IMR-90 (cell line): ENCODE measurements at regions not wholly inside any gene's neighbourhood (a gene's known extent, or its start where the extent isn't known, plus 50 kb on each side); places are given as distances from the start of the nearest gene placed in this dataset.

ENCODE experiments used
- ATAC-seq: fragments of 200-7000 bp; cut with Tn5 transposase; 2 replicates; pipeline ENCODE4 v1.9.1; 2020; ENCODE audit warnings: low read depth, mild to moderate bottlenecking, moderate library complexity
- BruUV-seq: library from RNA; stranded (reverse); fragments of 400-500 nt; replicated peaks from 2 replicates; lab custom pipeline; 2021; lab: Mats Ljungman, UMichigan
- CTCF ChIA-PET: fragments of 300-600 bp; formaldehyde crosslinking; extraction: SDS; loops from one replicate; lab custom pipeline; 2021; ENCODE audit warnings: antibody characterized with exemption; lab: Yijun Ruan, JAX
- POLR2A ChIA-PET: fragments of 300-600 bp; sonication (Branson Sonifier 250); formaldehyde crosslinking; loops from one replicate; lab custom pipeline; 2022; ENCODE audit warnings: antibody characterized with exemption; ENCODE audit not compliant: unreplicated experiment; lab: Charles Lee
- DNase-seq: peaks from one replicate; pipeline ENCODE4 v3.0.0; 2013
- H2AFZ ChIP-seq: replicated peaks from 2 replicates; pipeline ENCODE3; 2013; ENCODE audit warnings: low read length, mild to moderate bottlenecking; ENCODE audit not compliant: poor library complexity
- H2AK5ac ChIP-seq: 2 replicates; pipeline ENCODE4 v1.6.1; 2013; ENCODE audit warnings: low read depth, low read length, inconsistent platforms
- H2AK9ac ChIP-seq: replicated peaks from 2 replicates; pipeline ENCODE3; 2013; ENCODE audit warnings: mild to moderate bottlenecking, low read depth, low read length, moderate library complexity; ENCODE audit not compliant: poor library complexity
- H2BK120ac ChIP-seq: 2 replicates; pipeline ENCODE4 v1.6.1; 2013; ENCODE audit warnings: low read depth, low read length, inconsistent platforms
- H2BK15ac ChIP-seq: 3 replicates; pipeline ENCODE4 v1.6.1; 2013; ENCODE audit warnings: low read depth, low read length, inconsistent platforms
- H2BK20ac ChIP-seq: 2 replicates; pipeline ENCODE4 v1.6.1; 2013; ENCODE audit warnings: low read depth, mild to moderate bottlenecking, inconsistent platforms, low read length, moderate library complexity
- H2BK5ac ChIP-seq: 2 replicates; pipeline ENCODE4 v1.6.1; 2013; ENCODE audit warnings: mild to moderate bottlenecking, low read depth, low read length, inconsistent platforms; ENCODE audit not compliant: poor library complexity, severe bottlenecking
- H3K14ac ChIP-seq: replicated peaks from 2 replicates; pipeline ENCODE4 v1.6.1; 2013; ENCODE audit warnings: low read depth, low read length, inconsistent platforms
- H3K18ac ChIP-seq: 2 replicates; pipeline ENCODE4 v1.6.1; 2013; ENCODE audit warnings: low read depth, low read length, control low read depth
- H3K23ac ChIP-seq: 2 replicates; pipeline ENCODE4 v1.6.1; 2013; ENCODE audit warnings: low read depth, low read length, inconsistent platforms
- H3K27ac ChIP-seq: 2 replicates; pipeline ENCODE4 v1.5.1; 2013; ENCODE audit warnings: mild to moderate bottlenecking, control low read depth, low read length; ENCODE audit not compliant: insufficient read depth
- H3K27me3 ChIP-seq: 2 replicates; pipeline ENCODE4 v1.6.1; 2013; ENCODE audit warnings: low read length; ENCODE audit not compliant: control insufficient read depth, insufficient read depth
- H3K36me3 ChIP-seq: 2 replicates; pipeline ENCODE4 v1.6.1; 2013; ENCODE audit warnings: low read length, mixed read lengths; ENCODE audit not compliant: control insufficient read depth, insufficient read depth
- H3K4ac ChIP-seq: 2 replicates; pipeline ENCODE4 v1.6.1; 2013; ENCODE audit warnings: low read depth, low read length, inconsistent platforms
- H3K4me1 ChIP-seq: 2 replicates; pipeline ENCODE4 v1.6.1; 2013; ENCODE audit warnings: low read length, mixed read lengths; ENCODE audit not compliant: control insufficient read depth, insufficient read depth
- H3K4me2 ChIP-seq: 2 replicates; pipeline ENCODE4 v1.6.1; 2013; ENCODE audit warnings: low read depth, mild to moderate bottlenecking, control low read depth, low read length, moderate library complexity
- H3K4me3 ChIP-seq: 2 replicates; pipeline ENCODE4 v1.5.1; 2013; ENCODE audit warnings: low read depth, mild to moderate bottlenecking, control low read depth, low read length, moderate library complexity; ENCODE audit not compliant: insufficient read depth
- H3K56ac ChIP-seq: 2 replicates; pipeline ENCODE4 v1.6.1; 2013; ENCODE audit warnings: low read length, inconsistent platforms; ENCODE audit not compliant: insufficient read depth; ENCODE audit errors: extremely low read depth
- H3K79me1 ChIP-seq, 2 experiments: 2 replicates each; pipeline ENCODE4 v1.6.1; 2013; ENCODE audit warnings: low read length in 2 of 2, inconsistent platforms in 1 of 2, low read depth in 1 of 2
- H3K9ac ChIP-seq: 2 replicates; pipeline ENCODE4 v1.6.1; 2013; ENCODE audit warnings: low read depth, low read length, control low read depth
- H3K9me1 ChIP-seq: 2 replicates; pipeline ENCODE4 v1.6.1; 2013; ENCODE audit warnings: low read length, inconsistent platforms; ENCODE audit not compliant: insufficient read depth
- H3K9me3 ChIP-seq: 2 replicates; pipeline ENCODE4 v1.6.1; 2013; ENCODE audit warnings: low read length; ENCODE audit not compliant: control insufficient read depth, insufficient read depth
- H4K20me1 ChIP-seq: 2 replicates; pipeline ENCODE4 v1.6.1; 2013; ENCODE audit warnings: low read length, inconsistent platforms; ENCODE audit not compliant: insufficient read depth
- H4K5ac ChIP-seq: 2 replicates; pipeline ENCODE4 v1.6.1; 2013; ENCODE audit warnings: mild to moderate bottlenecking, low read depth, low read length, control low read depth
- H4K8ac ChIP-seq, 2 experiments: 2 replicates each; pipeline ENCODE4 v1.6.1; 2013; ENCODE audit warnings: low read depth in 2 of 2, low read length in 2 of 2, control low read depth in 1 of 2, inconsistent platforms in 1 of 2
- H4K91ac ChIP-seq: 2 replicates; pipeline ENCODE4 v1.6.1; 2013; ENCODE audit warnings: low read depth, low read length, inconsistent platforms; ENCODE audit not compliant: insufficient read depth
- CEBPB ChIP-seq: IDR thresholded peaks from 2 replicates; pipeline ENCODE4 v1.6.1; 2012; ENCODE audit warnings: low read depth, low read length, improper control_type of control experiment
- CTCF ChIP-seq: conservative IDR thresholded peaks from 2 replicates; pipeline ENCODE4 v1.5.1; 2012; ENCODE audit warnings: mild to moderate bottlenecking, low read depth, low read length, improper control_type of control experiment
- RAD21 ChIP-seq: IDR thresholded peaks from 2 replicates; pipeline ENCODE4 v1.6.1; 2012; ENCODE audit warnings: low read length, improper control_type of control experiment
- SMC3 ChIP-seq: fragments of 150-350 bp; IDR thresholded peaks from 2 replicates; pipeline ENCODE4 v1.6.1; 2016; ENCODE audit warnings: low read depth, mild to moderate bottlenecking, antibody characterized with exemption, low read length, moderate library complexity
- WGBS, 2 experiments: methylation state at CpG; one replicate each; pipeline versions ENCODE4 v1.1.5 to v1.1.7; 2013; ENCODE audit warnings: missing lambda C conversion rate in 2 of 2; ENCODE audit not compliant: insufficient read length in 1 of 2; ENCODE audit errors: extremely low coverage in 2 of 2; 5-methylcytosine and 5-hydroxymethylcytosine counted together
- dilution Hi-C: fragments of 300-500 bp; cut with HindIII; formaldehyde crosslinking; loops from one replicate; pipeline ENCODE4 v1.14.3; 2018; ENCODE audit warnings: low sequenced_read_pairs; ENCODE audit not compliant: unreplicated experiment
- in situ Hi-C: fragments of 300-500 bp; cut with MboI; formaldehyde crosslinking; loops from 3 replicates; pipeline ENCODE4 v1.14.3; 2019; ENCODE audit warnings: low sequenced_read_pairs, inconsistent platforms, mixed read lengths
- intact Hi-C: fragments of 100-400 bp; cut with micrococcal nuclease; formaldehyde crosslinking; loops from 2 replicates; pipeline ENCODE4 v1.10.0; 2022

DNA sequence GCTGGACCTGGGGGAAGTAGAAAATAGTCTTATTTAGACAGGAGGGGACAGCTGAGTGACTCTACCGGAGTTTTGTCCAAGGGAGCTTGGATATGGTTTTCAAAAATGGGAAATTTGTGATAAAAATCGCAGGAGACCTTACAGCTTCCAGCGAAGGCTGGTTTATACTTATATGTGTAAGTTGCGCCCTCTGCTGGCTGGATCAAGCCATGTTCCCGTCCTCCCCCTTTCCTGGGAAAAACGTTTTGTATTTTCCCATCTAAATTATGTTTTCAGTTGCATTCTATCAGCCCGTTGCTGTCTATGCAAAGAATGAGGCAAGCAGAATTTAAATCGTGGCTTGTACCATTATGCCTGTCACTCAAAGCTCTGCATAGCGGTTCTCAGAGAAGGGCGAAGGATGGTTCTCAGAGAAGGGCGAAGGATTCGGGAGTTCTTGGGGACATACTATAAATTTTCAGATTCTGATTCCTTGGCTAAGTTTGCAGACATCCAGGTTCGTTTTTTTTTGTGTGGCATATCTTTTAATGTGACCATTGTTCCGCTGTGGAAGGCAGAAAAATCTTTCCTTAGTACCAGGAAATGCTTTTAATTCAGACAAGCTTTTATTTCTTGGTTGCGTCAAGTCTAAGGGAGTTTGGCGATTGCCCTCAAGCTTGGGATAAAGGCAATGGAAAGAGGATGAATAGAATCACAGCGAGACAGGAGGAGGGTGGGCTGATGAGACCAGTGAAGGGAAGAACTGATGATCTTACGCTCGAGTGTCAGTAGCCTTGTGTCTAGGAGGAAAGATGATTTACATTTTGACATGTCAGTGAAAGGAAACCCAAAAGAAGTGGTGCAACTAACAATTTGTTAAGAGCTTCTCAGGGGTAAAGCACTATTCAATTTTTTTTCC, 128.5 kb upstream of the ARX start:
- WGBS, 2 experiments: 30% methylated on average over 2 of the region's 19 CpGs; no CpG with 5 or more reads in 1 of the 2 experiments
- H2BK20ac ChIP-seq: no peak overlapping the region
- H2BK15ac ChIP-seq: no peak overlapping the region
- no peak overlapping the region for H2BK5ac ChIP-seq
- no peak overlapping the region for H3K56ac ChIP-seq
- H3K36me3 ChIP-seq: no peaks in the 10 kb centered on the region
- no peak overlapping the region for H2BK120ac ChIP-seq
- H3K9me1 ChIP-seq: no peaks in the 10 kb centered on the region
- H3K4ac ChIP-seq: no peak overlapping the region
- H2AFZ ChIP-seq: no peak overlapping the region
- no peaks in the 10 kb centered on the region for H4K20me1 ChIP-seq
- CTCF ChIA-PET: interaction anchor here (0.7 to 3.2 kb wide), 5 partner anchors 12 to 392 kb away, joined by 3 to 14 read pairs (median 4); no protein-coding TSS in a partner anchor
- no peak overlapping the region for H3K27ac ChIP-seq
- no peak overlapping the region for H3K23ac ChIP-seq
- DNase-seq (peak; percentile 64), ATAC-seq (peak; percentile 83)
- no peak overlapping the region for H3K14ac ChIP-seq
- dilution Hi-C loops: loop anchor here (10.0 kb wide), 1 partner anchor 389 kb away; no protein-coding TSS in a partner anchor
- BruUV-seq: no TSS peak
- in situ Hi-C loops: loop anchor here (5.0 to 25.0 kb wide), 4 partner anchors 307 to 889 kb away; no protein-coding TSS in a partner anchor
- H4K91ac ChIP-seq: no peak overlapping the region
- H3K4me3 ChIP-seq: no peak overlapping the region
- no peak overlapping the region for H4K8ac ChIP-seq
- H3K4me2 ChIP-seq: peak overlapping the region; percentile 50
- H4K5ac ChIP-seq: no peak overlapping the region
- no peak overlapping the region for H2AK9ac ChIP-seq
- no peak overlapping the region for H2AK5ac ChIP-seq
- TF ChIP-seq RAD21 (peak; percentile 78), CTCF (peak; percentile 78), SMC3 (peak; percentile 83), CEBPB (no peak)
- no peak overlapping the region for H3K9ac ChIP-seq
- POLR2A ChIA-PET: no interaction called here
- H3K9me3 ChIP-seq: no peaks in the 10 kb centered on the region
- H3K4me1 ChIP-seq: no peaks in the 10 kb centered on the region
- 0 out of 2 replicates have a peak, but pooled peaks cover 2% of the 10 kb centered on the region for H3K27me3 ChIP-seq
- H3K79me1 ChIP-seq: no peaks in the 10 kb centered on the region
- intact Hi-C loops: loop anchor here (1.0 to 10.0 kb wide), 5 partner anchors 109 to 885 kb away; no protein-coding TSS in a partner anchor
- no peak overlapping the region for H3K18ac ChIP-seq
